IMR-90 (cell line): ENCODE measurements at regions not wholly inside any gene's neighbourhood (a gene's known extent, or its start where the extent isn't known, plus 50 kb on each side); places are given as distances from the start of the nearest gene placed in this dataset.

Experiments
- ATAC-seq: fragments of 200-7000 bp; cut with Tn5 transposase; 2 replicates; pipeline ENCODE4 v1.9.1; 2020; ENCODE audit warnings: low read depth, mild to moderate bottlenecking, moderate library complexity
- BruUV-seq: library from RNA; stranded (reverse); fragments of 400-500 nt; replicated peaks from 2 replicates; lab custom pipeline; 2021; lab: Mats Ljungman, UMichigan
- CTCF ChIA-PET: fragments of 300-600 bp; formaldehyde crosslinking; extraction: SDS; loops from one replicate; lab custom pipeline; 2021; ENCODE audit warnings: antibody characterized with exemption; lab: Yijun Ruan, JAX
- POLR2A ChIA-PET: fragments of 300-600 bp; sonication (Branson Sonifier 250); formaldehyde crosslinking; loops from one replicate; lab custom pipeline; 2022; ENCODE audit warnings: antibody characterized with exemption; ENCODE audit not compliant: unreplicated experiment; lab: Charles Lee
- DNase-seq: peaks from one replicate; pipeline ENCODE4 v3.0.0; 2013
- H2AFZ ChIP-seq: replicated peaks from 2 replicates; pipeline ENCODE3; 2013; ENCODE audit warnings: low read length, mild to moderate bottlenecking; ENCODE audit not compliant: poor library complexity
- H2AK5ac ChIP-seq: 2 replicates; pipeline ENCODE4 v1.6.1; 2013; ENCODE audit warnings: low read depth, low read length, inconsistent platforms
- H2AK9ac ChIP-seq: replicated peaks from 2 replicates; pipeline ENCODE3; 2013; ENCODE audit warnings: mild to moderate bottlenecking, low read depth, low read length, moderate library complexity; ENCODE audit not compliant: poor library complexity
- H2BK120ac ChIP-seq: 2 replicates; pipeline ENCODE4 v1.6.1; 2013; ENCODE audit warnings: low read depth, low read length, inconsistent platforms
- H2BK15ac ChIP-seq: 3 replicates; pipeline ENCODE4 v1.6.1; 2013; ENCODE audit warnings: low read depth, low read length, inconsistent platforms
- H2BK20ac ChIP-seq: 2 replicates; pipeline ENCODE4 v1.6.1; 2013; ENCODE audit warnings: low read depth, mild to moderate bottlenecking, inconsistent platforms, low read length, moderate library complexity
- H2BK5ac ChIP-seq: 2 replicates; pipeline ENCODE4 v1.6.1; 2013; ENCODE audit warnings: mild to moderate bottlenecking, low read depth, low read length, inconsistent platforms; ENCODE audit not compliant: poor library complexity, severe bottlenecking
- H3K14ac ChIP-seq: replicated peaks from 2 replicates; pipeline ENCODE4 v1.6.1; 2013; ENCODE audit warnings: low read depth, low read length, inconsistent platforms
- H3K18ac ChIP-seq: 2 replicates; pipeline ENCODE4 v1.6.1; 2013; ENCODE audit warnings: low read depth, low read length, control low read depth
- H3K23ac ChIP-seq: 2 replicates; pipeline ENCODE4 v1.6.1; 2013; ENCODE audit warnings: low read depth, low read length, inconsistent platforms
- H3K27ac ChIP-seq: 2 replicates; pipeline ENCODE4 v1.5.1; 2013; ENCODE audit warnings: mild to moderate bottlenecking, control low read depth, low read length; ENCODE audit not compliant: insufficient read depth
- H3K27me3 ChIP-seq: 2 replicates; pipeline ENCODE4 v1.6.1; 2013; ENCODE audit warnings: low read length; ENCODE audit not compliant: control insufficient read depth, insufficient read depth
- H3K36me3 ChIP-seq: 2 replicates; pipeline ENCODE4 v1.6.1; 2013; ENCODE audit warnings: low read length, mixed read lengths; ENCODE audit not compliant: control insufficient read depth, insufficient read depth
- H3K4ac ChIP-seq: 2 replicates; pipeline ENCODE4 v1.6.1; 2013; ENCODE audit warnings: low read depth, low read length, inconsistent platforms
- H3K4me1 ChIP-seq: 2 replicates; pipeline ENCODE4 v1.6.1; 2013; ENCODE audit warnings: low read length, mixed read lengths; ENCODE audit not compliant: control insufficient read depth, insufficient read depth
- H3K4me2 ChIP-seq: 2 replicates; pipeline ENCODE4 v1.6.1; 2013; ENCODE audit warnings: low read depth, mild to moderate bottlenecking, control low read depth, low read length, moderate library complexity
- H3K4me3 ChIP-seq: 2 replicates; pipeline ENCODE4 v1.5.1; 2013; ENCODE audit warnings: low read depth, mild to moderate bottlenecking, control low read depth, low read length, moderate library complexity; ENCODE audit not compliant: insufficient read depth
- H3K56ac ChIP-seq: 2 replicates; pipeline ENCODE4 v1.6.1; 2013; ENCODE audit warnings: low read length, inconsistent platforms; ENCODE audit not compliant: insufficient read depth; ENCODE audit errors: extremely low read depth
- H3K79me1 ChIP-seq, 2 experiments: 2 replicates each; pipeline ENCODE4 v1.6.1; 2013; ENCODE audit warnings: low read length in 2 of 2, inconsistent platforms in 1 of 2, low read depth in 1 of 2
- H3K9ac ChIP-seq: 2 replicates; pipeline ENCODE4 v1.6.1; 2013; ENCODE audit warnings: low read depth, low read length, control low read depth
- H3K9me1 ChIP-seq: 2 replicates; pipeline ENCODE4 v1.6.1; 2013; ENCODE audit warnings: low read length, inconsistent platforms; ENCODE audit not compliant: insufficient read depth
- H3K9me3 ChIP-seq: 2 replicates; pipeline ENCODE4 v1.6.1; 2013; ENCODE audit warnings: low read length; ENCODE audit not compliant: control insufficient read depth, insufficient read depth
- H4K20me1 ChIP-seq: 2 replicates; pipeline ENCODE4 v1.6.1; 2013; ENCODE audit warnings: low read length, inconsistent platforms; ENCODE audit not compliant: insufficient read depth
- H4K5ac ChIP-seq: 2 replicates; pipeline ENCODE4 v1.6.1; 2013; ENCODE audit warnings: mild to moderate bottlenecking, low read depth, low read length, control low read depth
- H4K8ac ChIP-seq, 2 experiments: 2 replicates each; pipeline ENCODE4 v1.6.1; 2013; ENCODE audit warnings: low read depth in 2 of 2, low read length in 2 of 2, control low read depth in 1 of 2, inconsistent platforms in 1 of 2
- H4K91ac ChIP-seq: 2 replicates; pipeline ENCODE4 v1.6.1; 2013; ENCODE audit warnings: low read depth, low read length, inconsistent platforms; ENCODE audit not compliant: insufficient read depth
- BHLHE40 ChIP-seq: fragments of 150-350 bp; IDR thresholded peaks from 2 replicates; pipeline ENCODE4 v1.6.1; 2016; ENCODE audit warnings: mild to moderate bottlenecking, low read depth, low read length
- CEBPB ChIP-seq: IDR thresholded peaks from 2 replicates; pipeline ENCODE4 v1.6.1; 2012; ENCODE audit warnings: low read depth, low read length, improper control_type of control experiment
- CHD1 ChIP-seq: IDR thresholded peaks from 2 replicates; pipeline ENCODE4 v1.6.1; 2012; ENCODE audit warnings: low read depth, low read length, improper control_type of control experiment
- CTCF ChIP-seq: conservative IDR thresholded peaks from 2 replicates; pipeline ENCODE4 v1.5.1; 2012; ENCODE audit warnings: mild to moderate bottlenecking, low read depth, low read length, improper control_type of control experiment
- ELK1 ChIP-seq: fragments of 150-350 bp; IDR thresholded peaks from 2 replicates; pipeline ENCODE4 v1.6.1; 2016; ENCODE audit warnings: low read depth, mild to moderate bottlenecking, low read length, moderate library complexity, borderline replicate concordance
- FOS ChIP-seq: fragments of 150-350 bp; IDR thresholded peaks from 2 replicates; pipeline ENCODE4 v1.6.1; 2016; ENCODE audit warnings: low read depth, low read length
- MAFK ChIP-seq: IDR thresholded peaks from 2 replicates; pipeline ENCODE4 v1.6.1; 2012; ENCODE audit warnings: low read depth, low read length, improper control_type of control experiment
- MAZ ChIP-seq: IDR thresholded peaks from 2 replicates; pipeline ENCODE4 v1.6.1; 2012; ENCODE audit warnings: low read depth, mild to moderate bottlenecking, low read length, improper control_type of control experiment, moderate library complexity, borderline replicate concordance
- MXI1 ChIP-seq: IDR thresholded peaks from 2 replicates; pipeline ENCODE4 v1.6.1; 2012; ENCODE audit warnings: low read depth, mild to moderate bottlenecking, low read length, moderate library complexity, borderline replicate concordance
- NFE2L2 ChIP-seq: fragments of 150-350 bp; IDR thresholded peaks from 2 replicates; pipeline ENCODE4 v1.6.1; 2016; ENCODE audit warnings: low read depth, mild to moderate bottlenecking, low read length
- POLR2A ChIP-seq: IDR thresholded peaks from 2 replicates; pipeline ENCODE4 v1.6.1; 2012; ENCODE audit warnings: mild to moderate bottlenecking, low read depth, low read length
- RAD21 ChIP-seq: IDR thresholded peaks from 2 replicates; pipeline ENCODE4 v1.6.1; 2012; ENCODE audit warnings: low read length, improper control_type of control experiment
- RCOR1 ChIP-seq: IDR thresholded peaks from 2 replicates; pipeline ENCODE4 v1.6.1; 2012; ENCODE audit warnings: mild to moderate bottlenecking, low read length, improper control_type of control experiment; ENCODE audit not compliant: insufficient replicate concordance
- RFX5 ChIP-seq: IDR thresholded peaks from 2 replicates; pipeline ENCODE4 v1.8.0; 2012; ENCODE audit warnings: low read depth, mild to moderate bottlenecking, low read length, moderate library complexity
- SMC3 ChIP-seq: fragments of 150-350 bp; IDR thresholded peaks from 2 replicates; pipeline ENCODE4 v1.6.1; 2016; ENCODE audit warnings: low read depth, mild to moderate bottlenecking, antibody characterized with exemption, low read length, moderate library complexity
- USF2 ChIP-seq: fragments of 150-350 bp; IDR thresholded peaks from 2 replicates; pipeline ENCODE4 v1.6.1; 2017; ENCODE audit warnings: mild to moderate bottlenecking, antibody characterized with exemption, low read length, low read depth
- WGBS, 2 experiments: methylation state at CpG; one replicate each; pipeline versions ENCODE4 v1.1.5 to v1.1.7; 2013; ENCODE audit warnings: missing lambda C conversion rate in 2 of 2; ENCODE audit not compliant: insufficient read length in 1 of 2; ENCODE audit errors: extremely low coverage in 2 of 2; 5-methylcytosine and 5-hydroxymethylcytosine counted together
- dilution Hi-C: fragments of 300-500 bp; cut with HindIII; formaldehyde crosslinking; loops from one replicate; pipeline ENCODE4 v1.14.3; 2018; ENCODE audit warnings: low sequenced_read_pairs; ENCODE audit not compliant: unreplicated experiment
- in situ Hi-C: fragments of 300-500 bp; cut with MboI; formaldehyde crosslinking; loops from 3 replicates; pipeline ENCODE4 v1.14.3; 2019; ENCODE audit warnings: low sequenced_read_pairs, inconsistent platforms, mixed read lengths
- intact Hi-C: fragments of 100-400 bp; cut with micrococcal nuclease; formaldehyde crosslinking; loops from 2 replicates; pipeline ENCODE4 v1.10.0; 2022

- Histone ChIP-seq H3K9me1 (no peaks in the 10 kb centered on the region), H3K4me1 (no peaks in the 10 kb centered on the region), H2AK9ac (no peak overlapping the region), H3K18ac (no peak overlapping the region), H3K79me1 (no peaks in the 10 kb centered on the region), H2BK120ac (no peak overlapping the region), H4K8ac (no peak overlapping the region), H2AK5ac (no peak overlapping the region), H3K4ac (no peak overlapping the region), H3K36me3 (no peaks in the 10 kb centered on the region), H2BK15ac (no peak overlapping the region), H3K14ac (no peak overlapping the region), H3K23ac (no peak overlapping the region), H3K27ac (no peak overlapping the region), H2BK20ac (no peak overlapping the region), H3K9ac (no peak overlapping the region), H3K4me3 (no peak overlapping the region), H2AFZ (no peak overlapping the region), H2BK5ac (no peak overlapping the region), H3K27me3 (no peaks in the 10 kb centered on the region), H3K56ac (no peak overlapping the region), H3K4me2 (no peak overlapping the region), H3K9me3 (no peaks in the 10 kb centered on the region), H4K5ac (no peak overlapping the region), H4K91ac (no peak overlapping the region), H4K20me1 (no peaks in the 10 kb centered on the region)
- WGBS, 2 experiments = 40% methylated on average over 3 of the region's 5 CpGs; no CpG with 5 or more reads in 1 of the 2 experiments
- in situ Hi-C loops (no loop called here), dilution Hi-C loops (no loop called here), intact Hi-C loops (no loop called here)
- TF ChIP-seq RFX5 = no peak
- TF ChIP-seq BHLHE40 = no peak
- no peak for TF ChIP-seq SMC3
- no peak for TF ChIP-seq RAD21
- no peak for TF ChIP-seq ELK1
- TF ChIP-seq CHD1 = no peak
- no peak for TF ChIP-seq USF2
- TF ChIP-seq MAFK = no peak
- no peak for TF ChIP-seq MXI1
- TF ChIP-seq MAZ = no peak
- no peak for TF ChIP-seq CEBPB
- TF ChIP-seq CTCF = no peak
- TF ChIP-seq FOS = no peak
- no peak for TF ChIP-seq RCOR1
- TF ChIP-seq POLR2A = no peak
- TF ChIP-seq NFE2L2 = no peak
- POLR2A ChIA-PET = no interaction called here
- BruUV-seq = no TSS peak
- CTCF ChIA-PET = no interaction called here
- ATAC-seq = no peak
- no peak for DNase-seq
Observed at GRCh38 chr1:57986432-57986831, 560.1 kb downstream of the OMA1 start.
